B cell (primary cell): ENCODE measurements at regions not wholly inside any gene's neighbourhood (a gene's known extent, or its start where the extent isn't known, plus 50 kb on each side); places are given as distances from the start of the nearest gene placed in this dataset.
A peak's percentile ranks its signal among the peaks of the same experiment; 100 is the strongest.

Experiments used
- ATAC-seq: fragments of 200-7000 bp; cut with Tn5 transposase; one replicate; pipeline ENCODE4 v1.10.0; 2021; ENCODE audit warnings: low read depth, mild to moderate bottlenecking, moderate number of reproducible peaks, moderate library complexity
- CTCF ChIA-PET: fragments of 350-600 bp; sonication (Branson Sonifier 250); formaldehyde crosslinking; loops from one replicate; lab custom pipeline; 2021; ENCODE audit warnings: antibody characterized with exemption, inconsistent platforms; lab: Charles Lee
- POLR2A ChIA-PET: fragments of 350-600 bp; sonication (Branson Sonifier 250); formaldehyde crosslinking; loops from one replicate; lab custom pipeline; 2021; ENCODE audit warnings: antibody characterized with exemption; lab: Charles Lee
- DNase-seq: peaks from one replicate; pipeline ENCODE4 v3.0.0; 2013
- H2AFZ ChIP-seq: 2 replicates; pipeline ENCODE4 v1.6.1; 2012; ENCODE audit warnings: mild to moderate bottlenecking, low read depth, low read length; ENCODE audit not compliant: insufficient read depth, poor library complexity, severe bottlenecking
- H3K27ac ChIP-seq, 2 donors: 1 replicate in 1 of 2; 2 replicates in 1 of 2; pipeline ENCODE4 v1.5.1; 2012 to 2013; ENCODE audit warnings: low read length in 2 of 2, mild to moderate bottlenecking in 2 of 2, moderate library complexity in 1 of 2
- H3K27me3 ChIP-seq, 4 experiments: fragments of 200-600 bp in 1 of 4; sonication (generic) in 1 of 4; replicated peaks in 1 of 4; 1 replicate in 2 of 4; 2 replicates in 2 of 4; pipeline versions ENCODE4 v1.6.1 to v1.7.0; 2013 to 2016; ENCODE audit warnings: low read length in 3 of 4, mild to moderate bottlenecking in 2 of 4, mixed read lengths in 1 of 4, moderate library complexity in 1 of 4; ENCODE audit not compliant: insufficient read depth in 4 of 4, control insufficient read depth in 3 of 4; ENCODE audit errors: control extremely low read depth in 1 of 4
- H3K36me3 ChIP-seq, 2 experiments: replicated peaks in 1 of 2; 1 replicate in 1 of 2; 2 replicates in 1 of 2; pipeline versions ENCODE4 v1.6.1 to v1.7.1; 2013; ENCODE audit warnings: low read length in 1 of 2; ENCODE audit not compliant: insufficient read depth in 2 of 2, control insufficient read depth in 1 of 2; ENCODE audit errors: control extremely low read depth in 1 of 2, extremely low read depth in 1 of 2
- H3K4me1 ChIP-seq, 2 donors: fragments of 200-600 bp in 1 of 2; sonication (generic) in 1 of 2; 1 replicate in 1 of 2; 2 replicates in 1 of 2; pipeline versions ENCODE4 v1.5.1 to v1.6.1; 2013 to 2017; ENCODE audit warnings: low read length in 2 of 2; ENCODE audit not compliant: control insufficient read depth in 2 of 2, insufficient read depth in 2 of 2
- H3K4me2 ChIP-seq: replicated peaks from 2 replicates; pipeline ENCODE3; 2012; ENCODE audit warnings: mild to moderate bottlenecking, low read depth, low read length; ENCODE audit not compliant: poor library complexity, severe bottlenecking
- H3K4me3 ChIP-seq, 5 experiments: fragments of 200-600 bp in 1 of 5; sonication (generic) in 1 of 5; 1 replicate in 3 of 5; 2 replicates in 2 of 5; pipeline versions ENCODE4 v1.5.1 to v1.7.0; 2011 to 2016; ENCODE audit warnings: low read length in 4 of 5, mild to moderate bottlenecking in 4 of 5, low read depth in 2 of 5, control low read depth in 1 of 5, moderate library complexity in 1 of 5; ENCODE audit not compliant: insufficient read depth in 1 of 5; ENCODE audit errors: control extremely low read depth in 1 of 5, extremely low read depth in 1 of 5
- H3K79me2 ChIP-seq: fragments of 200-600 bp; sonication (generic); one replicate; pipeline ENCODE4 v1.6.0; 2016; ENCODE audit warnings: low read length; ENCODE audit not compliant: control insufficient read depth, insufficient read depth
- H3K9ac ChIP-seq: fragments of 200-600 bp; sonication (generic); 2 replicates; pipeline ENCODE4 v1.6.1; 2017; ENCODE audit warnings: mild to moderate bottlenecking, low read length, moderate library complexity
- H3K9me3 ChIP-seq, 3 donors: one replicate each; pipeline versions ENCODE4 v1.6.1 to v1.7.1; 2013; ENCODE audit warnings: low read length in 2 of 3; ENCODE audit not compliant: control insufficient read depth in 2 of 3, insufficient read depth in 1 of 3; ENCODE audit errors: control extremely low read depth in 1 of 3
- H4K20me1 ChIP-seq: 2 replicates; pipeline ENCODE4 v1.6.0; 2012; ENCODE audit warnings: mild to moderate bottlenecking, low read length; ENCODE audit not compliant: insufficient read depth, control insufficient read depth, poor library complexity, severe bottlenecking
- H3K27ac Mint-ChIP-seq: one replicate; pipeline ENCODE4 v1.8.0; 2021; ENCODE audit warnings: mixed read lengths
- H3K27me3 Mint-ChIP-seq: one replicate; pipeline ENCODE4 v1.8.0; 2021; ENCODE audit warnings: mixed read lengths
- H3K4me1 Mint-ChIP-seq: one replicate; pipeline ENCODE4 v1.8.0; 2021; ENCODE audit warnings: mixed read lengths
- H3K4me3 Mint-ChIP-seq: one replicate; pipeline ENCODE4 v1.8.0; 2021; ENCODE audit warnings: mixed read lengths
- H3K9me3 Mint-ChIP-seq: one replicate; pipeline ENCODE4 v1.8.0; 2022; ENCODE audit warnings: mixed read lengths; ENCODE audit not compliant: insufficient read depth
- EZH2 ChIP-seq: IDR thresholded peaks from 2 replicates; pipeline ENCODE4 v1.6.1; 2012; ENCODE audit warnings: borderline replicate concordance, low read depth, mild to moderate bottlenecking, moderate library complexity, low read length; ENCODE audit not compliant: insufficient read depth, poor library complexity, severe bottlenecking
- WGBS: methylation state at CpG from one replicate; pipeline ENCODE4 v1.1.5; 2013; ENCODE audit warnings: missing lambda C conversion rate; ENCODE audit not compliant: insufficient coverage; 5-methylcytosine and 5-hydroxymethylcytosine counted together
- intact Hi-C: fragments of 100-400 bp; cut with micrococcal nuclease; formaldehyde crosslinking; loops from one replicate; pipeline ENCODE4 v1.10.0; 2022
- TF ChIP-seq, protein P1 (sequence below): fragments of 200-600 bp; IDR thresholded peaks from one replicate; pipeline ENCODE4 v1.8.0; 2022; ENCODE audit warnings: antibody characterized with exemption, mild to moderate bottlenecking

DNA sequence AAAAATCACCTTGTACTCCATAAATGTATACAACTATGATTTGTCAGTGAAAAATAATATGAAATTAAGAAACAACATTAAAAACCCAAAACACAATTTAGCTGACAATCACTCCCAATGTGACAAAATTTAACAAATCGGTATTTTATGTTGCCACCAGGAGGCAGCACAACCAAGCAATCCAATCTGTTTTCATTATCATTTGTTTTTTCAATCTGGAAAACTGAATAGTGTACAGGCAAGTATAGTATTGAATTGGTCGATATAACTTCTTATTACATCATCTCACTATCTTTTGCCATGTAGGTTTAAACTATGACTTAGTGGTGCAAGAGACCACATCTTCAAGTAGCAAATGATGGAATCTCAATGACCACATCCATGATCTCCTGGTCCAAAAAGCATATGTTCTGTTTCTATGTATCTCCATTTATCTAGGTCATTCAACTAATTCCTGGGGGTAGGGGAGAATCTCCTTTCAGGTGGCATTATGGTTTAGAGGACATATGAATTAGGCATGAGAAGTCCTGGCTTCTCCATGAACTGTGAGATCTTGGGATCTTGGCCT is 112.9 kb upstream of the AGA start:
- no peak for ATAC-seq
- no peak overlapping the region for H3K27ac Mint-ChIP-seq
- no peaks in the 10 kb centered on the region for H3K27me3 Mint-ChIP-seq
- no peak overlapping the region for H3K27ac ChIP-seq
- H4K20me1 ChIP-seq: no peaks in the 10 kb centered on the region
- no peaks in the 10 kb centered on the region for H3K4me1 Mint-ChIP-seq
- CTCF ChIA-PET: no interaction called here
- no peak overlapping the region for H3K4me3 ChIP-seq
- POLR2A ChIA-PET: no interaction called here
- DNase-seq: no peak
- H3K9me3 ChIP-seq: peaks cover 0 to 9% (median 0%) of the 10 kb centered on the region in 3 donors
- no peak for TF ChIP-seq EZH2
- TF ChIP-seq, protein P1, sequence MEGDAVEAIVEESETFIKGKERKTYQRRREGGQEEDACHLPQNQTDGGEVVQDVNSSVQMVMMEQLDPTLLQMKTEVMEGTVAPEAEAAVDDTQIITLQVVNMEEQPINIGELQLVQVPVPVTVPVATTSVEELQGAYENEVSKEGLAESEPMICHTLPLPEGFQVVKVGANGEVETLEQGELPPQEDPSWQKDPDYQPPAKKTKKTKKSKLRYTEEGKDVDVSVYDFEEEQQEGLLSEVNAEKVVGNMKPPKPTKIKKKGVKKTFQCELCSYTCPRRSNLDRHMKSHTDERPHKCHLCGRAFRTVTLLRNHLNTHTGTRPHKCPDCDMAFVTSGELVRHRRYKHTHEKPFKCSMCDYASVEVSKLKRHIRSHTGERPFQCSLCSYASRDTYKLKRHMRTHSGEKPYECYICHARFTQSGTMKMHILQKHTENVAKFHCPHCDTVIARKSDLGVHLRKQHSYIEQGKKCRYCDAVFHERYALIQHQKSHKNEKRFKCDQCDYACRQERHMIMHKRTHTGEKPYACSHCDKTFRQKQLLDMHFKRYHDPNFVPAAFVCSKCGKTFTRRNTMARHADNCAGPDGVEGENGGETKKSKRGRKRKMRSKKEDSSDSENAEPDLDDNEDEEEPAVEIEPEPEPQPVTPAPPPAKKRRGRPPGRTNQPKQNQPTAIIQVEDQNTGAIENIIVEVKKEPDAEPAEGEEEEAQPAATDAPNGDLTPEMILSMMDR: peak; percentile 45
- H3K4me2 ChIP-seq: no peak overlapping the region
- H3K36me3 ChIP-seq: no peaks in the 10 kb centered on the region
- H3K4me1 ChIP-seq: no peaks in the 10 kb centered on the region
- no peak overlapping the region for H3K9ac ChIP-seq
- no peaks in the 10 kb centered on the region for H3K9me3 Mint-ChIP-seq
- H3K79me2 ChIP-seq: no peaks in the 10 kb centered on the region
- no peak overlapping the region for H2AFZ ChIP-seq
- intact Hi-C loops: no loop called here
- no peaks in the 10 kb centered on the region for H3K27me3 ChIP-seq
- no CpG with 5 or more reads among the region's 2 CpGs for WGBS
- no peak overlapping the region for H3K4me3 Mint-ChIP-seq

DNA sequence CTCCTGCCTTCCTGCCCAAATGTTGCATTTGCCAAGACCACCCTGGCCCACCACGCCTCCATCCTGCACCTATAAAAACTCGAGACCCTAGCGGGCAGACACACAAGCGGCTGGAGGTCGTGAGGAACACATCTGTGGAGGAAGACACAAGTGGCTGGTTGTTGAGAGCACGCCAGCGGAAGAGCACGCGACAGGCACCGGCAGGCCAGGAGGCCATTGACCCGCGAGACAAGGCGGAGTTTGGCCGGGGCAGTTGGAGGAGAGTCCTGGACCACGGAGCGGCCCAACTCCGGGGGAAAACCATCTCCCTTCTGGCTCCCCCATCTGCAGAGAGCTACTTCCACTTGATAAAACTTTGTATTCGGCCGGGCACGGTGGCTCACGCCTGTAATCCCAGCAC is 115.2 kb upstream of the AGA start:
- H3K27ac Mint-ChIP-seq: no peak overlapping the region
- no peak overlapping the region for H3K4me3 ChIP-seq
- ATAC-seq (no peak), DNase-seq (no peak)
- intact Hi-C loops: no loop called here
- no peaks in the 10 kb centered on the region for H3K27me3 ChIP-seq
- no peaks in the 10 kb centered on the region for H3K36me3 ChIP-seq
- TF ChIP-seq EZH2: no peak
- TF ChIP-seq, protein P1: no peak
- ChIA-PET POLR2A (no interaction called here), CTCF (no interaction called here)
- peaks cover 0 to 9% (median 0%) of the 10 kb centered on the region in 3 donors for H3K9me3 ChIP-seq
- no peaks in the 10 kb centered on the region for H3K27me3 Mint-ChIP-seq
- no peak overlapping the region for H3K4me3 Mint-ChIP-seq
- H3K27ac ChIP-seq: no peak overlapping the region
- H3K9me3 Mint-ChIP-seq: no peaks in the 10 kb centered on the region
- no peaks in the 10 kb centered on the region for H3K79me2 ChIP-seq
- H3K9ac ChIP-seq: no peak overlapping the region
- H3K4me1 ChIP-seq: no peaks in the 10 kb centered on the region
- H4K20me1 ChIP-seq: no peaks in the 10 kb centered on the region
- H3K4me1 Mint-ChIP-seq: no peaks in the 10 kb centered on the region
- 94% methylated on average over 18 of the region's 21 CpGs for whole genome bisulfite sequencing
- no peak overlapping the region for H2AFZ ChIP-seq
- H3K4me2 ChIP-seq: no peak overlapping the region
